ENCODE measurements at regions not wholly inside any gene's neighbourhood (a gene's known extent, or its start where the extent isn't known, plus 50 kb on each side); places are given as distances from the start of the nearest gene placed in this dataset.

GRCh38 chr4:53744446-53745160 lies 153.3 kb upstream of the LNX1 start:
- TF ChIP-seq GATA3 (IDR thresholded peaks at IDR 0.05; ENCODE audit: low read depth, low read length) (no peak), GATA2 (IDR thresholded peaks at IDR 0.05; ENCODE audit: low read depth, low read length) (peak; percentile 44; the same call in 1 of the 2 replicates)
